Activated CD4-positive, CD25-positive, alpha-beta regulatory T cell treated with anti-CD3 and anti-CD28 coated beads, Interleukin-2, amount 50 U/mL, for 16 hours (primary cell): ENCODE measurements at regions not wholly inside any gene's neighbourhood (a gene's known extent, or its start where the extent isn't known, plus 50 kb on each side); places are given as distances from the start of the nearest gene placed in this dataset.
"Not testable (repeated sequence)": the region's sequence is repeated elsewhere in the genome, so short reads cannot be mapped to it uniquely, and the experiment has no call there.

Experiments
- DNase-seq: peaks from one replicate; pipeline ENCODE4 v3.0.0-alpha.2; 2020; ENCODE audit warnings: low read depth, low spot score

DNA sequence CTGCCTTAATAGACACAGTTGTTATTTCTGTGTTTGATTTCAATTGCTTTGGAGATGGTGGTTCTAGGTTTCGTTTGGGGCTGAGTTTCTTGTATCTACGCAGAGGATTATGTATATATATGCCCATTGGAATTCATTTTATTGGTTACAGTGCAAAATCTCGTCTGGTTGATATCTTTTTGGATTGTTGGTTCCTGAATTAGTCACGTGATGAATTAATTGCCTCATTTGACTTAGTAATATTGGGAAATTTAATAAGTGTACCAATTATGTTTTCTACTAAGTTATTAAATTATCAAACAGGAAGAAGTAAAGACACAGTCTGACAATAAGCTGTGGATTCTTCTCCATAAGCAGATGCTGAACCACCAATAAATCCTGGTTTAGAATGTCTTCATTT lies 467.9 kb upstream of the TENM3 start:
- DNase-seq, result no peak

DNA sequence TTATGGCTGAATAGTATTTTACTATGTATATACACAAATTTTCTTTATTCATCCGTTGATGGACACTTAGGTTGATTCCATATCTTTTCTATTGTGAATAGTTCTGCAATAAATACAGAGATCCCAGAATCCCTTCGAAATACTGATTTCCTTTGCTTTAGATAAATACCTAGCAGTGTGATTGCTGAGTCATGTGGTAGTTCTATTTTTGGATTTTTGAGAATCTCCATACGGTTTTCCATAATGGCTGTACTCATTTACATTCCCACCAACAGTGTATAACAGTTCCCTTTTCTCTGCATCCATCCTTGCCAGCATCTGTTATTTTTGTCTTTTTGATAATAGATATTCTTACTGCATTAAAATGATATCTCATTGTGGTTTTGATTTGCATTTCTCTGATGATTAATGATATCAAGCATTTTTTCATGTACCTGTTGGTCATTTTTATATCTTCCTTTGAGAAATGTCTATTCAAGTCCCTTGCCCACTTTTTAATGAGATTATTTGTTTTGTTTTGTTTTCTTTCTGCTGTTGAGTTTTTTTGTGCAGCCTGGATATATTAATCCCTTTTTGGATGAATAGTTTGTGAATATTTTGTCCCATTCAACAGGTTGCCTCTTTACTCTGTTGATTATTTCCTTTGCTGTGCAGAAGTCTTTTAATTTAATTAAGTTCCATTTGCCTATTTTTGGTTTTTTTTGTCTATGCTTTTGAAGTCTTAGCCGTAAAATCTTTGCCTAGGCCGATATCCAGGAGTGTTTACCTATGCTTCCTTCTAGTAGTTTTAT lies 466.7 kb upstream of the TENM3 start:
- no peak for DNase-seq

DNA sequence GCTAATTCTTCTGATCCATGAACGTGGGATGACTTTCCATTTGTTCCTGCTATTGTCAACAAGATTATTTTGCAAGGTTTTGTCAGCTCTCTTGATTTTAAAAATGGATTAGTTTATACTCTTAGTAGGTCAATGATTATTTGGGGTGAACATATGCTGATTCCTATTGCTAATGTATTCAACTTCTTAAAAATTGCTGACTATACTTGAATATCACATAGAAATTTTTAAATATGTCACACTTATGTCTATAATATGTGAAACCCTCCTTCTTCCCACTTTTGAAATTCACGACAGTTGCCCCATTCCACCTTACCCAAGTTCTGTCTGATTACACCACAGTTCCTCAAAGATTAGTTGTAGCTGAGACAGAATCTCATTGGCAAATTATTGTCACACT lies 465.7 kb upstream of the TENM3 start:
- no peak for DNase-seq

DNA sequence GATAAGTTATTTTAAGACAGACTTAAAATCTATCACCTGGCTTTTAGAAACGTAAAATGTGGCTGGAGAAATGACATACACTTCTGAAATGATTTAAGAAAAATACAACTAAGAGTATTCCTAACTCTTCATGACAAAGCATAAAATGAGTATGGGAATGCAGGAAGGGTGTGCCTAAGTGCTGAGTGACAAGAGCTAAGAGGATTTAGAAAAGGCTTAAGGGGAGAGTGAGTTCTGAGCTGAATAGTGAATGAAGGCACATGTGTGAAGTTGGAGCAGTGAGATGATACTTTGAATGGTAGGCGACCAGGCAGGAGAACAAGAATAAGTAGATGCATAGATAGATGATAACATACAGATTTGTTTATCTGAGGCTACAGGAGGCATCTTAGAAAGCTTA lies 458.3 kb upstream of the TENM3 start:
- DNase-seq, result no peak

DNA sequence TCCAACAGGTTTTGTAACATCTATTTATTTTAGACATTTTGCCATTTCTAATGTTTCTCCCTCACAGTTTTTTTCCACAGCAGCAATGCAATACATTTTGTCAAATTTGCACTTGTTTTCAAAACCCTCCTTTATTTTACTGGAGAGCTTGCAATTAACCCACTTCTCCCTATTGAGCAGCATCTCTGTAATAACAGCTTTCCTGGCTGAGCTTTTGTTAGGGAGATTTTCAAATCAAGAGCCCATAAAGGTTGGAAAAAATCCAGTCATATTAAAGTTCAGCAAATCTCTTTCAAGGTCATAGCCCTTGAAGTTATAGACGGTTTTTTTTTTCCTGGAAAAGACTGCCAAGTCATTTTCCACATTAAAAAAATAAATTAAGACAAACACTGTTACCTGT lies 450.6 kb upstream of the TENM3 start:
- no peak for DNase-seq

DNA sequence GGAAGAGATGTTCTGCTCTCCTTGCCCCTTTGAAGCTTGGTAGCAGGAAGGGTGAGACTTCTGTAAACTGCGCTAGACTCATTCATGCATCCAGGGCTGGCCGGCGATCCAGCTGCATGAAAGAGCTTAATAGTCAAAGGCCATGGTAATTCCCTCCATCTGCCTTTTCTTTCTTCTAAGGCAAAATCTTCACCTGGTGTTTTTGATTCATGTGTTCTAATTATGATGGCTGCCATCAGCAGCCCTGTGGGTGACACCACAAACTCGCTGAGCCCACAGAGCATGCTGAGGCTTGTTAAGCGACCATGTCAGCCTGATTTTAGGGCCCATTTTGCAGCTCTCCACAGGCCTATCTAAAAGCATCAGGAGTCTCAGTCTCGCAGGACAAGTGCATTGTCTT lies 450.1 kb upstream of the TENM3 start:
- no peak for DNase-seq

DNA sequence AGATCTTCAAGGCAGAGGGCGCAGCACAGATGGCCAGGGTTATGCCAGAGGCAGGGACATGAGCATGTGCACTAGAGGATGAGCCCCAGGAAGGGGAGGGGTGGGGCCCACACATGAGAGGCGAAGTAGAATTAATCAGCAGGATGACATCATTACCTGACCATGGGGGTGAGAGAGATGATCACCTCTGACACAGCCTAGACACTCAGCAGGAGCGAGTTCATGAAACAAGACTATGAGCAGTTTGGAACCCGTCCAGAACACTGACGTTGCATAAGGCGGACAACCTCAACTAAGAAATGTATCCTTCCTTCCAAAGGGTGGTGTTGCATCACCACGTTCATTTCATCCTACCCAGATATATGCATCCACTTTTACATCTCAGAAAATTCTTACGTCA lies 446.7 kb upstream of the TENM3 start:
- no peak for DNase-seq

DNA sequence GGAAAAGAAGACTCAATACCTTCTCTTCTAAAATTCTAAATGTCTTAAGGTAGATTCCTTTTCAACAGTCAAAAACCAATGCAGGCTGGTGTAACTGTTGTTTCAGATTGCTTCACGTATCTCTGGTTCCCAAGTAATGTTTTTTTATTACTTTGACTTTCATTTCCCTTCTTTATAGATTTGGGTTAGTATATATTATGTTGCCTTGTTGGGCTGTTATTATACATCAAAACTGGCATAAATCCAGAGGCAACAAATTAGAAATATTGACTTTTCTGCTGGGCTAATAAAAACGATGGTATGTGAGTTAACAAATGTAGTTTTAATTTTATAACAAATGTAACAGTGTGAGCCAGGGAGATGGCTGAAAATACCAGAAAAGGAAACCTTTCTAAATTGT lies 444.7 kb upstream of the TENM3 start:
- no peak for DNase-seq

DNA sequence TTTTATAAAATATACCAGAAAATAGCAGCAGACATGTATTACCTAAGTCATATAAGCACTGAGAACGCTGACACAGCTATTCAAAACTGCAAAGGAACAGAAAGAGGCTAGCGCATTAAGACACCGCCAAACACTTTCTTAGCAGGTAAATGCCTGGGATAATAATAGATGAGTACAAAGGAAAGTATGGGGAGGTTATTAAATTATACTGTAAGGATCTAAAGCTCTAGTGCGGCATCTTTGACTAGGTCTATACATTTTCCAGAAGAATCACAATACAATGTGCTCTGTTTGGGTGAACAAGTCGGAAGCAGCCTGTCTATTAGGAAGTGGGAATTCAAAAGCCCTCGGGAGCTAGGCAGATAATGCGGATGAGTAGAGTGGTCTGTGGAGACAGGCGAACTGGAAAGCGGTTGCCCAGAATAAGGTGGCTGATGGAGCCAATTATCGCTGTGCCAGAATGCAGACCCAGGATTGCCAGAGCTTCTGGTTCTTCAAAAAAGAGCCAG lies 443.6 kb upstream of the TENM3 start:
- DNase-seq, result no peak

DNA sequence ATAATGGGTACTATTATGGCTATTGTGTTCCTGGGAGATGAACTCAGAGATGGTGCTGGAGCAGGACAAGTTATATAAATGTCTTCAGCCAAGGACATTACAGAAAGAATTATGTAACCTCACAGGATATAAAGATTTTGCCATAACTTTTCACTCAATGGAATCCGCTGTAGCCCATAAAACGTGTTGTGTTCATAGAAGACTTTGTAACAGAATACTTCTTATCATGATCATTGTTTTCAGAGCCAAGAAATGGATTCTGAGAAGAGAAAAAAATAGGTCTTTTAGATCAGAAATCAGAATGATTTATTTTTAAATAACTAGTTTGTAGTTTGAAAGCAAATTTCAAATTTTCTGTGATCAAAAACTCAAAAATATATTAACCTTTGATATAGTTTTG lies 441.0 kb upstream of the TENM3 start:
- DNase-seq, result no peak

DNA sequence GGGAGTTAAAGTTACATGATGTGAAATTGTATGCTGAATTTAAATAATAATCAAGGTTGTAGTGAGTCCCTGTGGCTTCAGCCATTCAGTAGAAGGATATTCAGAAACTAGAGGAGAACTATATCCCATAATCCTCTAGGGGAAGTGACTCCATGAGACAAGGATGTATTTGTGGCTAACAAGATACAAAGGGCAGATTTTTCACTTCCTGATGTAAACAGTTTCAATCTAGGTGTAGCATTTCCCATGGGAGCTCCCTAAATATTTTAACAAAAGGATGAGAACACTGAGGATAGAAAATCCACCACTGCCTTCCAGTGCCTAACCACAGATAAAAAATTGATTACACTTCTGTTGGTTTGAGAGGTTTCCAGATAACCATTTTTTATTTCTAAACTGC lies 435.4 kb upstream of the TENM3 start:
- no peak for DNase-seq

DNA sequence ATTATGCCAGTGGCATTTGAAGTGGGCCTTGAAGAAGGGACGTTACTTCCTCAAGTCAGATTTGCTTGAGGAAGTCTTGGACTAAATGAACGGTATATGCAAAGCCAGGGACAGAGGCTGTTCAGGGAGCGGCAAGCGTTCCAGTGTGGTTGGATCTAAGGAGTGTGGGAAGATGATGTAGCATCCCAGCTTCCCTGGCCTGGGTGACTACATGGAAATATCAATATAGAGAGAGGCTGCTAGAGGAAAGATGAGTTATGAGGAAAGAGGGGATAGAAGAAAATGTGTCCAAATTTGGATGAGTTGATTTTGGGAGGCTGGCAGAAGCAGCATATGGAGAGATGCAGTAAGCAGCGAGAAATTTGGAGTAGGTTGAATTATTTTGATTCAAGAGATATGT lies 432.5 kb upstream of the TENM3 start:
- DNase-seq, result no peak

DNA sequence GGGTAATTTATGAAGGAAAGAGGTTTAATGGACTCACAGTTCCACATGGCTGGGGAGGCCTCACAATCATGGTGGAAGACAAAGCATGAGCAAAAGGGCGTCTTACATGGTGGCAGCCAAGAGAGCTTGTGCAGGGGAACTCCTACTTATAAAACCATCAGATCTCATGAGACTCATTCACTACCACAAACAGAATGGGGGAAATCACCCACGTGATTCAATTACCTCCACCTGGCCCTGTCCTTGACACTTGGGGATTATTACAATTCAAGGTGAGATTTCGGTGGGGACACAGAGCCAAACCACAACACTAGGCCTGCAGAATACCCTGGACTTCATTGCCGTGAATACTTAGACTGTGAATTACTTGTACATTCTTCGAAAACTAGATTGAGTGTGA lies 431.7 kb upstream of the TENM3 start:
- DNase-seq, result not testable (repeated sequence)

DNA sequence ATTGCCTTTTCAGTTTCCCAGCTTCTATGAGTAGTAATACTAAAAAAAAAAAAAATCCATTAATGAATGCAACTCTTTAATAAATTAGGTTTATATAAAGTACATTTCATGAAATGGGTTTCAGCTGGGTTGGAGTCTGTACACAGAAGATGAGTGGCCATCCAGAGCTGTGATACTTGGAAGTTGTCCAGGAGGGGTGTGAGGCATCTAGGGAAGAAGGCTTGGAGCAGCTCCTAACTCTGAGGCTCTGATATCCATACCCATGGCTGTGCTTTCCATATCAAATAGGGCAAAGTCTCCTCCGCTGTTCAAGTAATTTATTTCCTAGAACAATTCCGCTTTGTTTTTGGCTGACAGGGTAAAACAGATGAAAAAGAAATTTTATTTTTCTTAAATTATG lies 423.3 kb upstream of the TENM3 start:
- DNase-seq, result no peak

DNA sequence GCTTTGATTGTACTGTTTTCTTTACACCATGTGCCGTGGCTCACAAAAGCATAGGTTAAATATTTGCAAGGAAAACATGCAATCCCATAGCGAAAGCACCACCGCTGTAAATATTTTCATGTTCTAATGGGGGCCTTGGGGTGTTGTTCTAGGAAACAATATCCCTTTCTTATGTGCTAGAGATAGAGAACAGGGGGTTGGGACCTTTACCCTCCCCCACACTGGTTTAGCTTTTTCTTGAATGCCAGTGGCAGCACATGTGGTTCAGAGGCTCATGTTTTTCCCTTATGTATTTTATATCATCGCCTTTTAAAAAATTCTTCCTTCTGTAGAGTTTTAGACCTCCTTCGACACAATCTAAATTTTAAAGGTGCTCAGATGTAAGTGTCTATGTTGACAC lies 422.6 kb upstream of the TENM3 start:
- no peak for DNase-seq

DNA sequence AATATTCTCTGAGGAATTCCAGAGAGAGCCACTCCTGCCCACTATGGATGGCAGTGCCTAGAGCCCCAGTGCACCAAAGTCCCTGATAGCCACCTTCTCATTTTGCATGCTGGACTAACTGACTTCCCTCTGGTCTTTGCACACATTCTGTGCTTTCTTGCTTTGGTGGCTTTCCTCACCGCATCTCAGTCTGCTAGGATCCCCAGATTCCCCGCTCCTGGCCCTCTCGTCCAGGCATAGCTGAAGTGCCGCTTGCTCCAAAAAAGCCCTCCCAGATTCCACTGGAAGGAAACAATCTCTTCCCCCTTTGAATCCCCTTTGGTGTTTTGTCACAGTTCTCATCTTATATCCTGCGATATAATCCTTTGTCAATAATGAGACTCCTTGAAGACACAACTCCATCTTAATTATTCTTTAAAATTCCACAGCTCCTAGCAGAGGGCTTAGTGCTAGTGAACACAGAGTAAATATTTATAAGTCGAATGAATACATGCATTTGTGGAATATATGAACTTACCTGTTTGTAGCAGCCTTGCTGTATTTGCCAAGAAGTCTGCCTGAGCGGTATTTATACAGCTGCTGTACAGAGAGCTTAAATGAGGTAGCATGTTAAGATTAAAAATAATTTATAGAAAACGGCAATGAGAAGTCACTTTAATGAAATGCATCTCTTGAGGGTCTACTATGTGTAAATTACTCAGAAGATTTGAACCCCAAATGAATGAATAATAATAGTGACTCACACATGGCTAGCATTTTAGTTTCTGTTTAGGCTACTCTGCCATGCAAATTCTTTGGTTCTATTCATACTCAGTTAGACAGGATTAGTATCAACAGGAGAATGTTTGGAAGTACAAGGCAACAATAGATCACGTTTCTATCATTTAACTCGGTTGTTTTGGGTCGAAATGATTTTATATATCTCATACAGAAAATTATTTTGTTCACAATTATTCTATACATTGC lies 421.9 kb upstream of the TENM3 start:
- DNase-seq, result no peak

DNA sequence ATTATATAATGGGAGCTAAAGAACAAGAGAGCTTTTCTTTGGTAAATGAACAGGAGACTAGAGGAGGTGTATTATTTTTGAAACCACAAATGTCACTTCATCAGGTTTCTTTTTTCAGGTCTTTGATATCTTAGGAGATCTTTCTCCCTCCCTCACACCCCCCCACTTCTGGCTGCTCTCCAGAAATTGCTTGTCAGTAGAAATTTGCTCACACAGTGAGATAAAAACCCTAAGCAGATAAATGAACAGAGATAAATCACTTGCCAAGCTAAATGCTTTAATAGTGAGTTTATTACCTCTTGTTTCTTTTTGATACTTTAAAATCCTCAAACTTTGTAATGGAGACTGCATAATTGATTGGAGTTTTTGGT lies 421.2 kb upstream of the TENM3 start:
- no peak for DNase-seq

DNA sequence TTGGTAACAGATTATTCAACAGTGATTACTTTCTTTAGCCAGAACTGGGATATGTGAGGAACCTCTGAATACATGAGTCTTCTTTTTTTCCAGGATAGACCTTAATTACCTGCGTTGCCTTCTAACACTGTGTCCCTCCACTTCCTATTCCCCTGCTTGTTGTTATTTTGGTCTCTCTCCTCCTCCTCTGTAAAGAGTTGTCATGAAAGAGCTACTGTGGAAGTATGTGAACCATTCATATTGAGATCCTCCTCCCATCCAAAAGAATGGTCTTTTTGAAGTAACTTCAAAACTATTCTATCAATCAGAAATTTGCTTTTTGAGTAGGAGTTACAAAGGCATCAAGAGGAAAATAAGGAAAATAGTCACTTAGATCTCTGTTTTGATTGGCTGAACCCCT lies 420.0 kb upstream of the TENM3 start:
- no peak for DNase-seq

DNA sequence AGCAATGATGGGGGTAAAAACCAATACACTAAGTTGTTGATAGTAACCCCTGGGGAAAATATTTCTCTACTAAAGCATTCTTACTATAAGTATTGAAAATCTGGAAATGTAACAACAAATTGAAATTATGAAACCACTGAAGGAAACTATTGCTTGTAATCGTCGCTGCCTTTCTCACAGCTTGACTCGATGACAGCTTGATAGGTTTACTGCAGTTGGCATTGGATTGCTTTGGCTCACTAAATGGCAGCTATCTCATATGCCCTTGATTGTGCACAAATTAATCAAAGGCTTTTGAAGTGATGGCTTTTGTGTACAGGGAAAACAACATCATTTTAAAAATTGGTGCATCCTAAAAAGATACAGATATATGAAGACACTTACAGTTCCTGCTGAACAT lies 419.6 kb upstream of the TENM3 start:
- no peak for DNase-seq

DNA sequence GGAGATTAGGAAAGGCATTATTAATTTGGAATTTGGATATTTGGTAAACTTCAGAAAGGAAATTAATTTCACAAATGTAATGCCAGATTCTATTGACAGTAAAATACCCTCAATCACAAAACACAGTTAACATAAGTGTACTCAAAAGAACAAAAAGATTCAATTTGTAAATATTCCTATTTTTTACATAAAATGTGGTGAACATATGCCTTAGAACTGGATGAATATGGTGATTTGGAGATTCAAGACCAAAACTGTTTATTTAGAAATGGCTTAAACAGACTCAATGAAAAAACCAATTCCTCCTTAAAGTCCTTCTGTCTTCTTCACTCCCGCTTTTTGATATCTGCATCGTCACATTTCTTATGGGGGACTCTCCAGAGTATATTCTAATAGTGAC lies 417.6 kb upstream of the TENM3 start:
- no peak for DNase-seq

DNA sequence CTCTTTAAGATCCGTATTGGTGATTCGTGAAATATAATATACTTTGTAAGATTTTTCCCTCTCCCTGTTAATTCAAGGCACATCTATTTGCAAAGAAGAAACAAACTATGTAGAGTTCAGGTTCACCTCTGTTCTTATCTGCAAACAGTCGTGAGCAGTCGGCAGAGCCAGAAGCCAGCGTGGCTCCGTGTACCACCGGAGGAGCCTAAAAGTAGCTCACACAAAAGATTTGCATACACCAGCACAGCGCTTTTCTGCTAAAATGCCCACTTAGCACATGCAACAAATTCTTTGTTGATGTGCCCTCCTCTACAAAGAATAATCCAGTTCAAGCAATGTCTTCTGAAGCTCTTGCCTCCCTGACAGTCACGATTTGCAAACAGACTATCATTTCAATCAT lies 416.0 kb upstream of the TENM3 start:
- DNase-seq, result no peak

DNA sequence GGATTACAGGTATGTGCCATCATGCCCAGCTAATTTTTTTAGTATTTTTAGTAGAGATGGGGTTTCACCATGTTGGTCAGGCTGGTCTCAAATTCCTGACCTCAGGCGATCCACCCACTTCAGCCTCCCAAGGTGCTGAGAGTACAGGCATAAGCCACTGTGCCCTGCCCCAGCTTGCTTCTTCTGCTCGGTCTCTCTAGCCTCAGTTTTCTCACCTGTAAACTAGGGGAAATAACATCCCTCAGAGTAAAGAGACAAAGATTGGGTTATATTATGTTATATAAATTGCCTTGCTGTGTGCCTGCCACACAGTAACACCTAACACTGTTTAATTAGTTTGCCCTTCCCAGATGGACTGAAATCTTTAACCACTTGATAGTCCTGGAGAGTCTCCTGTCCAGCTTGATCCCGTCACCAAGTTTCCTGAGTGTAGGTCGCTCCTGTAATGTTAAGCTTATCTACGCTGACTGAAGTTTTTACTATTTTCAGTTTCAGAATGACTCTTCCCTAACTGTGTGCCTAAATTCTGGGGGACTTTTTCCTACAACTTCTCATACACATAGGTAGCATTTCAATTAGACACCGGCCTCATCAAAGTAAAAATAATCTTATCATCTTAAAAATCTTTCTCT lies 412.7 kb upstream of the TENM3 start:
- DNase-seq, result no peak
